Skeletal muscle satellite cell (primary cell): ENCODE measurements at regions not wholly inside any gene's neighbourhood (a gene's known extent, or its start where the extent isn't known, plus 50 kb on each side); places are given as distances from the start of the nearest gene placed in this dataset.
"Not testable (repeated sequence)": the region's sequence is repeated elsewhere in the genome, so short reads cannot be mapped to it uniquely, and the experiment has no call there.

Experiments used
- H3K27me3 ChIP-seq: 2 replicates; pipeline ENCODE4 v1.7.0; 2013; ENCODE audit warnings: low read length; ENCODE audit not compliant: control insufficient read depth, insufficient read depth
- H3K36me3 ChIP-seq: 2 replicates; pipeline ENCODE4 v1.7.0; 2013; ENCODE audit warnings: mild to moderate bottlenecking, control low read depth, low read length; ENCODE audit not compliant: insufficient read depth
- H3K4me1 ChIP-seq: 2 replicates; pipeline ENCODE4 v1.7.0; 2013; ENCODE audit warnings: low read length; ENCODE audit not compliant: control insufficient read depth, insufficient read depth
- H3K4me2 ChIP-seq: 2 replicates; pipeline ENCODE4 v1.7.0; 2013; ENCODE audit warnings: mild to moderate bottlenecking, low read length
- H3K4me3 ChIP-seq: 2 replicates; pipeline ENCODE4 v1.7.0; 2013; ENCODE audit warnings: low read length
- H3K9ac ChIP-seq: 2 replicates; pipeline ENCODE4 v1.7.0; 2013; ENCODE audit warnings: mild to moderate bottlenecking, low read depth, low read length, moderate library complexity
- H3K9me3 ChIP-seq: replicated peaks from 2 replicates; pipeline ENCODE4 v1.7.0; 2013; ENCODE audit warnings: mild to moderate bottlenecking, control low read depth, low read length

GRCh38 chr10:18793951-18794350 lies 134.7 kb downstream of the ARL5B start:
- H3K27me3 ChIP-seq: no peaks in the 10 kb centered on the region
- H3K36me3 ChIP-seq: no peaks in the 10 kb centered on the region
- H3K9me3 ChIP-seq: no peaks in the 10 kb centered on the region
- H3K4me2 ChIP-seq: no peak overlapping the region
- no peak overlapping the region for H3K4me3 ChIP-seq
- no peak overlapping the region for H3K9ac ChIP-seq
- peaks cover 7% of the 10 kb centered on the region for H3K4me1 ChIP-seq

GRCh38 chr10:18795549-18795948 lies 136.3 kb downstream of the ARL5B start:
- no peaks in the 10 kb centered on the region for H3K27me3 ChIP-seq
- no peaks in the 10 kb centered on the region for H3K36me3 ChIP-seq
- no peak overlapping the region for H3K4me2 ChIP-seq
- H3K9me3 ChIP-seq: no peaks in the 10 kb centered on the region
- no peak overlapping the region for H3K9ac ChIP-seq
- H3K4me1 ChIP-seq: peaks cover 7% of the 10 kb centered on the region
- H3K4me3 ChIP-seq: no peak overlapping the region

DNA sequence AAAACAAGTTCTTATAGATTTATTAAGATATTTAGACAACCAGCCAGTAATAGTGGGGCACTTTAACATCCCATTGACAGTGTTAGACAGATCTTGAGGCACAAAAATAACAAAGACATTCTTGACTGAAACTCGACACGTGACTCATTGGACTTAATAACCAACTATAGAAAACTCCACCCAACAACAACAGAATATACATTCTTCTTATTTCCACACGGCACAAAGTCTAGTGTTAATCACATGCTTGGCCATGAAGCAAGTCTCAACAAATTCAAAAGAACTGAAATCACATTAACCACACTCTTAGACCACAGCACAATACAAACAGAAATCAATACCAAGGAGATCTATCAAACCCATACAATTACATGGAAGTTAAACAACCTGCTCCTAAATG lies 138.1 kb downstream of the ARL5B start:
- H3K36me3 ChIP-seq: no peaks in the 10 kb centered on the region
- no peaks in the 10 kb centered on the region for H3K9me3 ChIP-seq
- peaks cover 7% of the 10 kb centered on the region for H3K4me1 ChIP-seq
- H3K4me3 ChIP-seq: no peak overlapping the region
- H3K27me3 ChIP-seq: no peaks in the 10 kb centered on the region
- H3K4me2 ChIP-seq: no peak overlapping the region
- no peak overlapping the region for H3K9ac ChIP-seq

GRCh38 chr10:18822156-18822555 lies 162.9 kb downstream of the ARL5B start:
- no peak overlapping the region for H3K4me2 ChIP-seq
- no peaks in the 10 kb centered on the region for H3K36me3 ChIP-seq

GRCh38 chr10:18829259-18829658 lies 170.0 kb downstream of the ARL5B start:
- Histone ChIP-seq H3K27me3 (no peaks in the 10 kb centered on the region), H3K4me2 (no peak overlapping the region), H3K4me1 (no peaks in the 10 kb centered on the region), H3K4me3 (no peak overlapping the region), H3K9me3 (no peaks in the 10 kb centered on the region), H3K9ac (no peak overlapping the region), H3K36me3 (no peaks in the 10 kb centered on the region)

More at GRCh38 chr10:18822156-18822555, 162.9 kb downstream of the ARL5B start:
- Histone ChIP-seq H3K4me1 (no peaks in the 10 kb centered on the region), H3K9ac (no peak overlapping the region), H3K9me3 (peaks cover under 1% of the 10 kb centered on the region), H3K4me3 (no peak overlapping the region), H3K27me3 (no peaks in the 10 kb centered on the region)

DNA sequence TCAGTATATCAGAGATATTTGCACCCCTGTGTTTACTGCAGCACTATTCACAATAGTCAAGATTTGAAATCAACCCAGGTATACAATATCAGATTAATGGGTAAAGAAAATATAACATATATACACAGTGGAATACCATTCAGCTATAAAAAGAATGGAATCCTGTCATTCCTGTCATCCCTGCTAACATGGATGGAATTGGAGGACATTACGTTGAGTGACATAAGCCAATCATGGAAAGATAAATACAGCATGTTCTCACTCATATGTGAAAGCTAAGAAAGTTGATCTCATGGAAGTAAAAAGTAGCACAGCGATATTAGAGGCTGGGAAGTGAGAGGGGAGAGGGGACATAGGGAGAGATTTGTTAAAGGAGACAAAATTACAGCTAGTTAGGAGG lies 171.0 kb downstream of the ARL5B start:
- Histone ChIP-seq H3K36me3 (no peaks in the 10 kb centered on the region), H3K4me1 (no peaks in the 10 kb centered on the region), H3K9me3 (no peaks in the 10 kb centered on the region), H3K27me3 (no peaks in the 10 kb centered on the region), H3K9ac (no peak overlapping the region), H3K4me3 (no peak overlapping the region), H3K4me2 (no peak overlapping the region)

GRCh38 chr10:18856623-18857022 lies 192.0 kb upstream of the MALRD1 start:
- not testable (repeated sequence) for H3K9me3 ChIP-seq, H3K4me2 ChIP-seq, H3K36me3 ChIP-seq, H3K4me3 ChIP-seq, H3K9ac ChIP-seq, H3K27me3 ChIP-seq, H3K4me1 ChIP-seq

DNA sequence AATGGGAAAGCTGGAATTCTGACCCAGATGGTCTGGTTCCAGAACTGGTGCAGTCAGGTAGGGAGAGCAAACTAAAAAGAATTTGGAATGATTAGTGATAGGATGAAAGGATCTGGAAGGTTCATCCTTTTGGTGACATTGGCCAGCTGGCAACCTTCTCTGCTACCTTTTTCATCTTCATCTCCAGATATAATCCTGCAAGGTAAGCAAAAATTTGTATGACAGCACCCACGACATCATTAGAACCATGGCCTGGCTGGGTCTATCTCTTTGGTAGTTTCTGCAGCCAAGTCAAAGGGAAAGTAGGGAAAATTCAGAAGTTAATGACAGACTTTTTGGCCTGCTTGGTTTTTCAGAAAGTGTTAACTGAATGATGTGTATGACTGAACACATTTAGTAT lies 188.9 kb upstream of the MALRD1 start:
- Histone ChIP-seq H3K36me3 (no peaks in the 10 kb centered on the region), H3K4me2 (no peak overlapping the region), H3K4me1 (no peaks in the 10 kb centered on the region), H3K27me3 (no peaks in the 10 kb centered on the region), H3K9me3 (no peaks in the 10 kb centered on the region), H3K4me3 (no peak overlapping the region), H3K9ac (no peak overlapping the region)

DNA sequence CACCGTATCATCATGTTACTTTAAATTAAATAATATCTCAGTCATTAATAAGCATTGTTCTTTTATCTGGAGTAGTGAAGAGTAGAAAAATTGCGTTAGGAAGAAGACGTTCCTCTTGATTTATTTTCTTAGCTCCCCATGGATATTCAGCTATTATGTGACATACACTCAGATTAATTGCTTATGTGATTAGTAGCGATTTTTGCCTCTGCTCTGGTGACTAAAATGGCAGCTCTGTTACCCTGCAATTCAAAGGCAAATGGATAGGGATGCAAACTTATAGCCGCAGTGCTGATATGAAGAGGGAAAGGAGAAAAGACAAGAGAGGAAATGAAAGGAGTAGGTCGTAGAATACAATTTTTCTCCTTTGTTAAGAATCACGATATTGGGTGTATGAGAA lies 188.4 kb upstream of the MALRD1 start:
- Histone ChIP-seq H3K27me3 (no peaks in the 10 kb centered on the region), H3K4me2 (no peak overlapping the region), H3K36me3 (no peaks in the 10 kb centered on the region), H3K9me3 (no peaks in the 10 kb centered on the region), H3K4me3 (no peak overlapping the region), H3K4me1 (no peaks in the 10 kb centered on the region), H3K9ac (no peak overlapping the region)

- Histone ChIP-seq H3K4me3 (no peak overlapping the region), H3K4me2 (no peak overlapping the region), H3K27me3 (no peaks in the 10 kb centered on the region), H3K4me1 (no peaks in the 10 kb centered on the region), H3K36me3 (no peaks in the 10 kb centered on the region), H3K9me3 (no peaks in the 10 kb centered on the region), H3K9ac (no peak overlapping the region)
Measured at GRCh38 chr10:18860631-18861240, 187.9 kb upstream of the MALRD1 start.

GRCh38 chr10:18861382-18861781 lies 187.2 kb upstream of the MALRD1 start:
- Histone ChIP-seq H3K27me3 (no peaks in the 10 kb centered on the region), H3K36me3 (no peaks in the 10 kb centered on the region), H3K9me3 (no peaks in the 10 kb centered on the region), H3K9ac (no peak overlapping the region), H3K4me3 (no peak overlapping the region), H3K4me2 (no peak overlapping the region), H3K4me1 (no peaks in the 10 kb centered on the region)

DNA sequence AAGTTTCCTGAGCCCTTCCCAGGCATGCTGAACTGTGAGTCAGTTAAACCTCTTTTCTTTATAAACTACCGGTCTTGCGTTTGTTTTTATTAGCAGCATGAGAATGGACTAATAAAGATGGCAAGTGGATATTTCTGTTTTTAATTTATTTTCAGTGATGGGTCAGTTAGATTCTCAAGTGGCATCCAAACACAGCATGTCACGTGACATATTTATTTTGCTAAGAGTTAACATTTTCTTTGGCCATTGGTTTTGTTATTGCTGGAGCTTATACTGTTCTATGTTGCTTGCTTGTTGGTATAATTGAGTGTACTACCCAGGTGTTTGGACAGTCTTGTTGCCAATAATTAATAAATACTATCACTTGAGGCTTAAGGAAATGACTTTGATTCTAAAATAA lies 181.7 kb upstream of the MALRD1 start:
- no peaks in the 10 kb centered on the region for H3K4me1 ChIP-seq
- no peak overlapping the region for H3K4me2 ChIP-seq
- no peaks in the 10 kb centered on the region for H3K9me3 ChIP-seq
- H3K36me3 ChIP-seq: no peaks in the 10 kb centered on the region
- H3K4me3 ChIP-seq: no peak overlapping the region
- H3K27me3 ChIP-seq: no peaks in the 10 kb centered on the region
- no peak overlapping the region for H3K9ac ChIP-seq
